ENCODE measurements at regions not wholly inside any gene's neighbourhood (a gene's known extent, or its start where the extent isn't known, plus 50 kb on each side); places are given as distances from the start of the nearest gene placed in this dataset.
"Not testable (repeated sequence)": the region's sequence is repeated elsewhere in the genome, so short reads cannot be mapped to it uniquely, and the experiment has no call there.

GRCh38 chr13:64639206-64639605, 2590.9 kb downstream of the PCDH9 start:
- no peaks in the 10 kb centered on the region for H3K36me3 ChIP-seq (ENCODE audit: control insufficient read depth, insufficient read depth, low read length)
- H3K9me3 ChIP-seq (ENCODE audit: control insufficient read depth, low read length) = no peaks in the 10 kb centered on the region
- DNase-seq = no peak
- H3K4me1 ChIP-seq (ENCODE audit: control insufficient read depth, insufficient read depth, low read length, poor library complexity, severe bottlenecking) = no peaks in the 10 kb centered on the region
- no peak overlapping the region for H3K4me3 ChIP-seq (ENCODE audit: insufficient read depth, low read depth, low read length, poor library complexity, severe bottlenecking)
- H3K27me3 ChIP-seq (replicated peaks; ENCODE audit: control insufficient read depth, insufficient read depth, low read length, poor library complexity, severe bottlenecking) = no peaks in the 10 kb centered on the region
- no peak overlapping the region for H3K27ac ChIP-seq (ENCODE audit: insufficient read depth, low read length, poor library complexity, severe bottlenecking)

DNA sequence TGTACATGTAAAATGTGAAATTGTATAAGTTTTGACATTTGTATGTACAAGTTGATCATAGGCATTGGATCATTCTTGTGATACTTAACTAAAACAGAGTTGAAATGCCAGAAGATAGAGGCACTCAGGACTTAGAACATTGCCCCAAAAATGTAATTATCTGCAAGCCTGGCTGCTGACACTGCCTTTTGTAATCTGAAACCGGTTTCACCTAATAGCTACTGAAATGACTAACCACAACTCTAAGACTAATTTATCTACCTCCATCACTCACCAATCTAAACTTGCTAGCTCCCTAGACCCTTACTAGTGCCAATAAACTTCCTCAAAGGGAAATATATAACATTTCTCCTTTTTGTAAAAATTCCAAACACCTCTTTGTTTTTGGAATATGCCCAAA, 2596.2 kb downstream of the PCDH9 start:
- H3K36me3 ChIP-seq (ENCODE audit: control insufficient read depth, insufficient read depth, low read length) = no peaks in the 10 kb centered on the region
- no peak for DNase-seq
- H3K27me3 ChIP-seq (replicated peaks; ENCODE audit: control insufficient read depth, insufficient read depth, low read length, poor library complexity, severe bottlenecking) = no peaks in the 10 kb centered on the region
- H3K9me3 ChIP-seq (ENCODE audit: control insufficient read depth, low read length) = no peaks in the 10 kb centered on the region
- no peak overlapping the region for H3K4me3 ChIP-seq (ENCODE audit: insufficient read depth, low read depth, low read length, poor library complexity, severe bottlenecking)
- H3K4me1 ChIP-seq (ENCODE audit: control insufficient read depth, insufficient read depth, low read length, poor library complexity, severe bottlenecking) = no peaks in the 10 kb centered on the region
- no peak overlapping the region for H3K27ac ChIP-seq (ENCODE audit: insufficient read depth, low read length, poor library complexity, severe bottlenecking)

DNA sequence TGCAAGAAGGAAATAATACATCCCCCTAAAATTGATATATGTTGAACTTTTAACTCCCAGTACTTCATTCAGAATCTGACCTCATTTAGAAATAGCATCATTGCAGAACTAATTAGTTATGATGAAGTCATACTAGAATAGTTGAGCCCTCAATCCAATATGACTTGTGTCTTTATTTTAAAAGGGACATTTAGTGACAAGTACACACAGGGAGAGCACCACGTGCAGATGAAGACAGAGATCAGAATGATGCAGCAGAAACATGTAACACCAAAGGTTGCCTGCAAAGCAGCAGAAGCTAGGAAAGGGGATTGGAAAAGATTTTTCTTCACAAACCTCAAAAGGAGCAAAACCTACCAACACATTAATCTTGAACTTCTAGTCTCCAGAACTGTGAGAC, 2602.5 kb downstream of the PCDH9 start:
- Histone ChIP-seq H3K27ac (ENCODE audit: insufficient read depth, low read length, poor library complexity, severe bottlenecking) (no peak overlapping the region), H3K4me3 (ENCODE audit: insufficient read depth, low read depth, low read length, poor library complexity, severe bottlenecking) (no peak overlapping the region), H3K36me3 (ENCODE audit: control insufficient read depth, insufficient read depth, low read length) (no peaks in the 10 kb centered on the region), H3K9me3 (ENCODE audit: control insufficient read depth, low read length) (no peaks in the 10 kb centered on the region), H3K4me1 (ENCODE audit: control insufficient read depth, insufficient read depth, low read length, poor library complexity, severe bottlenecking) (no peaks in the 10 kb centered on the region), H3K27me3 (replicated peaks; ENCODE audit: control insufficient read depth, insufficient read depth, low read length, poor library complexity, severe bottlenecking) (no peaks in the 10 kb centered on the region)
- no peak for DNase-seq

GRCh38 chr13:64626105-64626504, 2604.0 kb downstream of the PCDH9 start:
- Histone ChIP-seq H3K27ac (ENCODE audit: insufficient read depth, low read length, poor library complexity, severe bottlenecking) (no peak overlapping the region), H3K36me3 (ENCODE audit: control insufficient read depth, insufficient read depth, low read length) (no peaks in the 10 kb centered on the region), H3K27me3 (replicated peaks; ENCODE audit: control insufficient read depth, insufficient read depth, low read length, poor library complexity, severe bottlenecking) (no peaks in the 10 kb centered on the region), H3K4me1 (ENCODE audit: control insufficient read depth, insufficient read depth, low read length, poor library complexity, severe bottlenecking) (no peaks in the 10 kb centered on the region), H3K4me3 (ENCODE audit: insufficient read depth, low read depth, low read length, poor library complexity, severe bottlenecking) (no peak overlapping the region), H3K9me3 (ENCODE audit: control insufficient read depth, low read length) (no peaks in the 10 kb centered on the region)
- no peak for DNase-seq

DNA sequence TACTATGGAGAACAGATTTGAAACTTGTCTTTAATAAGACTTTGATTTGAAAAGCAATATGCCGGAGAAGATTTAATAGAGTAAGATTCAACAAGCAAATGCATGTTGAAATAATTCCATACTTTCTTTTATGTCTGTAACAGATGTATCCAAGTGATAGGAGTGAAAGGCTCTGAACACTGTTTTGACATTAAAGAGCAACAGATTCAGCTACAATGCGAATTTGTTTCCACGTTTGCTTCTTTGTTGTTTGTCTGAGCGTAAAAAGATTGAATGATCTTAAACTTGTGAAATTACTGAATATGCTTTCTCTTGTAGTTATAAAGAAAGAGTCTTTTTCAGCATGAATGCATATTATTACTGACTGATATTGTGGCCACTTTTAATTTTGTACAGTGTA, 2612.9 kb downstream of the PCDH9 start:
- Histone ChIP-seq H3K27ac (ENCODE audit: insufficient read depth, low read length, poor library complexity, severe bottlenecking) (no peak overlapping the region), H3K4me3 (ENCODE audit: insufficient read depth, low read depth, low read length, poor library complexity, severe bottlenecking) (no peak overlapping the region)

DNA sequence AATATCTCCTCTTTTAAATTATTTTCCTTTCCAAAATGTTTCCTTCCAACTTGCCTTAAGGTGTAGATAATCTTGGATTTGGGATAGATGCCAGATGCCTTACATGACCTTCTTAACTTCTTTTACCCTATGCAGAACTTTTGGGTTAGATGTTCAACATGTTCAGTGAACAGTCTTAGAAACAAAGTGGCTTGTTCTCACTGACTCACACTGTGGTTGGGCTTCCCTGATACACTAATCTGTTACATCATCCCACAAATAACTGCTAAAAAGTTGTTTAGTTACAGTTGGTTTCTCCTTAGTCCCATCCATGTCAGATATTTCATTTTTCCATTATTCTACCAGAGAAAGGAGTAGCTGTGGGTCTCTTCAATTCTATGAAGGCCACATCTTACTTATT, 2638.2 kb downstream of the PCDH9 start:
- Histone ChIP-seq H3K27ac (ENCODE audit: insufficient read depth, low read length, poor library complexity, severe bottlenecking) (no peak overlapping the region), H3K9me3 (ENCODE audit: control insufficient read depth, low read length) (no peaks in the 10 kb centered on the region), H3K4me1 (ENCODE audit: control insufficient read depth, insufficient read depth, low read length, poor library complexity, severe bottlenecking) (no peaks in the 10 kb centered on the region), H3K36me3 (ENCODE audit: control insufficient read depth, insufficient read depth, low read length) (no peaks in the 10 kb centered on the region), H3K4me3 (ENCODE audit: insufficient read depth, low read depth, low read length, poor library complexity, severe bottlenecking) (no peak overlapping the region), H3K27me3 (replicated peaks; ENCODE audit: control insufficient read depth, insufficient read depth, low read length, poor library complexity, severe bottlenecking) (no peaks in the 10 kb centered on the region)
- no peak for DNase-seq

More for the DNA sequence above, 2612.9 kb downstream of the PCDH9 start:
- no peaks in the 10 kb centered on the region for H3K4me1 ChIP-seq (ENCODE audit: control insufficient read depth, insufficient read depth, low read length, poor library complexity, severe bottlenecking)
- no peaks in the 10 kb centered on the region for H3K27me3 ChIP-seq (replicated peaks; ENCODE audit: control insufficient read depth, insufficient read depth, low read length, poor library complexity, severe bottlenecking)
- H3K9me3 ChIP-seq (ENCODE audit: control insufficient read depth, low read length) = no peaks in the 10 kb centered on the region
- DNase-seq = no peak
- H3K36me3 ChIP-seq (ENCODE audit: control insufficient read depth, insufficient read depth, low read length) = no peaks in the 10 kb centered on the region

DNA sequence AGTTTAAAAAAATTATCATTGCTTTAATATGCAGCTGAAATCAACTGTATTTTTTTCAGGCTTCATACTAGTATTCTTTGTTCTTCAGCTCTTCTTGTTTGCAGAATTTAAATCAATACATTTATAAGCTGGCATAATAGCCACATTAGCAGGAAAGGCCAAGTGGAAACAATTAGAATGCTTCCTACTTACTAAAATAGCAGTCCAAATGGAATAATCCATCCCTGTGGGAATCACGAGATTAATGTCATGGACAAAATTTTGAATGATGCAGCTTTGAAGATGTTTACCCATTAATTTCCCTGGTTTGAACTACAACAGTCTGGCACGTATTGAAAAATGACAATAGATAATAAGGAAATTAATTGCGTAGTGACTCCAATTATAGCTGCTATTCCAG, 2650.8 kb downstream of the PCDH9 start:
- H3K4me3 ChIP-seq (ENCODE audit: insufficient read depth, low read depth, low read length, poor library complexity, severe bottlenecking) = no peak overlapping the region
- no peaks in the 10 kb centered on the region for H3K36me3 ChIP-seq (ENCODE audit: control insufficient read depth, insufficient read depth, low read length)
- no peaks in the 10 kb centered on the region for H3K4me1 ChIP-seq (ENCODE audit: control insufficient read depth, insufficient read depth, low read length, poor library complexity, severe bottlenecking)
- no peak for DNase-seq
- H3K9me3 ChIP-seq (ENCODE audit: control insufficient read depth, low read length) = no peaks in the 10 kb centered on the region
- no peaks in the 10 kb centered on the region for H3K27me3 ChIP-seq (replicated peaks; ENCODE audit: control insufficient read depth, insufficient read depth, low read length, poor library complexity, severe bottlenecking)
- no peak overlapping the region for H3K27ac ChIP-seq (ENCODE audit: insufficient read depth, low read length, poor library complexity, severe bottlenecking)

DNA sequence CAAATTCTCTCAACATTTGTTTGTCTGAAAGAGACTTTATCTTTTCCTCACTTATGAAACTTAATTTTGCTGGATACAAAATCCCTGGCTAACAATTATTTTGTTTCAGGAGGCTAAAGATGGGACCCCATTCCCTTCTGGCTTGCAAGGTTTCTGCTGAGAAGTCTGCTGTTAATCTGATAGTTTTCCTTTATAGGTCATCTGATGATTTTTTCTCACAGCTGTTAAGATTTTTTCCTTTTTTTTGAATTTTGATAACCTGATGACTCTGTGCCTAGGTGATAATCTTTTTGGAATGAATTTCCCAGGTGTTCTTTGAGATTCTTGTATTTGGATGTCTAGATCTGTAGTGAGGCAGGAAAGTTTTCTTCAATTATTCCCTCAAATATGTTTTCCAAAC, 2661.4 kb downstream of the PCDH9 start:
- Histone ChIP-seq H3K27me3 (replicated peaks; ENCODE audit: control insufficient read depth, insufficient read depth, low read length, poor library complexity, severe bottlenecking) (no peaks in the 10 kb centered on the region), H3K9me3 (ENCODE audit: control insufficient read depth, low read length) (peaks cover 5% of the 10 kb centered on the region), H3K27ac (ENCODE audit: insufficient read depth, low read length, poor library complexity, severe bottlenecking) (no peak overlapping the region), H3K4me1 (ENCODE audit: control insufficient read depth, insufficient read depth, low read length, poor library complexity, severe bottlenecking) (no peaks in the 10 kb centered on the region), H3K4me3 (ENCODE audit: insufficient read depth, low read depth, low read length, poor library complexity, severe bottlenecking) (no peak overlapping the region), H3K36me3 (ENCODE audit: control insufficient read depth, insufficient read depth, low read length) (no peaks in the 10 kb centered on the region)
- DNase-seq = no peak

DNA sequence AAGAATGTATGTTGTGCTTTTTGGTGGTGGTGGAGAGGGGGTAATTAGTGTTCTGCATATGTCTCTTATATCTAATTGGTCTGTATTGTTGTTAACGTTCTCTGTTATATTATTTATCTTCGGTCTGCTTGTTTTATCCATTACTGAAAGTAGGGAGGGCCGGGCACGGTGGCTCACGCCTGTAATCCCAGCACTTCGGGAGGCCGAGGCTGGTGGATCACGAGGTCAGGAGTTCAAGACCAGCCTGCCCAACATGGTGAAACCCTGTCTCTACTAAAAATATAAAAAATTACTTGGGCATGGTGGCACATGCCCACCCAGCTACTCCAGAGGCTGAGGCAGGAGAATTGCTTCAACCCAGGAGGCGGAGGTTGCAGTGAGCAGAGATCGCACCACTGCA, 2672.1 kb downstream of the PCDH9 start:
- H3K27ac ChIP-seq (ENCODE audit: insufficient read depth, low read length, poor library complexity, severe bottlenecking); H3K9me3 ChIP-seq (ENCODE audit: control insufficient read depth, low read length); DNase-seq; H3K4me1 ChIP-seq (ENCODE audit: control insufficient read depth, insufficient read depth, low read length, poor library complexity, severe bottlenecking); H3K36me3 ChIP-seq (ENCODE audit: control insufficient read depth, insufficient read depth, low read length); H3K4me3 ChIP-seq (ENCODE audit: insufficient read depth, low read depth, low read length, poor library complexity, severe bottlenecking); H3K27me3 ChIP-seq (replicated peaks; ENCODE audit: control insufficient read depth, insufficient read depth, low read length, poor library complexity, severe bottlenecking): not testable (repeated sequence)

DNA sequence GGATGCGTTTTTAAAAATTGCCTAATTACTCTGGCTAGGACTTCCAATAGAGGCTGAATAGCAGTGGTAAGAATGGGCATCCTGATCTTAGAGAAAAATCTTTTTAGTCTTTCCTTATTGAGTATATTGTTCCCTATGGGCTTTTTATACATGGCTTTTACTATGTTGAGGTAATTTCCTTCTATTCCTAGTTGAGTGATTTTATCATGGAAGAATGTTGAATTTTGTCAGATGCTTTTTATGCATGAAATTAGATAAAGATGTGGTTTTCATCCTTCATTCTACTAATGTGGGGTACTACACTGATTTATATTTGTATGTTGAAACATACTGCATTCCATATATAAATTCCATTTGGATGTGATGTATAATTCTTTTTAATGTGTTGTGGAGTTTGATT, 2673.8 kb downstream of the PCDH9 start:
- no peaks in the 10 kb centered on the region for H3K36me3 ChIP-seq (ENCODE audit: control insufficient read depth, insufficient read depth, low read length)
- no peaks in the 10 kb centered on the region for H3K9me3 ChIP-seq (ENCODE audit: control insufficient read depth, low read length)
- no peaks in the 10 kb centered on the region for H3K4me1 ChIP-seq (ENCODE audit: control insufficient read depth, insufficient read depth, low read length, poor library complexity, severe bottlenecking)
- H3K4me3 ChIP-seq (ENCODE audit: insufficient read depth, low read depth, low read length, poor library complexity, severe bottlenecking) = no peak overlapping the region
- DNase-seq = no peak
- H3K27ac ChIP-seq (ENCODE audit: insufficient read depth, low read length, poor library complexity, severe bottlenecking) = no peak overlapping the region
- H3K27me3 ChIP-seq (replicated peaks; ENCODE audit: control insufficient read depth, insufficient read depth, low read length, poor library complexity, severe bottlenecking) = no peaks in the 10 kb centered on the region

Measured in effector memory CD4-positive, alpha-beta T cell (primary cell).